Spleen (tissue), 11 donors: ENCODE measurements at regions not wholly inside any gene's neighbourhood (a gene's known extent, or its start where the extent isn't known, plus 50 kb on each side); places are given as distances from the start of the nearest gene placed in this dataset.

Source experiments
- DNase-seq: peaks from one replicate; pipeline ENCODE4 v3.0.0-alpha.2; 2020
- H3K27ac ChIP-seq, 8 donors: fragments of 200-600 bp; sonication (generic) in 7 of 8; 1 replicate in 4 of 8; 2 replicates in 4 of 8; pipeline versions ENCODE4 v1.5.0 to v1.8.0; 2016 to 2021; ENCODE audit warnings: inconsistent platforms in 4 of 8, mild to moderate bottlenecking in 4 of 8, moderate library complexity in 1 of 8
- H3K27me3 ChIP-seq, 7 donors: fragments of 200-600 bp; sonication (generic) in 6 of 7; replicated peaks in 1 of 7; 1 replicate in 4 of 7; 2 replicates in 3 of 7; pipeline versions ENCODE4 v1.5.0 to v1.8.0; 2016 to 2021; ENCODE audit warnings: inconsistent platforms in 3 of 7, mild to moderate bottlenecking in 1 of 7
- H3K36me3 ChIP-seq, 6 donors: fragments of 200-600 bp; sonication (generic) in 5 of 6; 1 replicate in 4 of 6; 2 replicates in 2 of 6; pipeline versions ENCODE4 v1.5.0 to v1.8.0; 2016 to 2021; ENCODE audit warnings: inconsistent platforms in 2 of 6
- H3K4me1 ChIP-seq, 6 donors: fragments of 200-600 bp; sonication (generic) in 5 of 6; 1 replicate in 3 of 6; 2 replicates in 3 of 6; pipeline versions ENCODE4 v1.5.0 to v1.8.0; 2016 to 2021; ENCODE audit warnings: inconsistent platforms in 3 of 6
- H3K4me3 ChIP-seq, 8 donors: fragments of 200-600 bp; sonication (generic) in 7 of 8; 1 replicate in 4 of 8; 2 replicates in 4 of 8; pipeline versions ENCODE4 v1.5.0 to v1.8.0; 2016 to 2021; ENCODE audit warnings: inconsistent platforms in 4 of 8, mild to moderate bottlenecking in 4 of 8, moderate library complexity in 2 of 8
- H3K9me3 ChIP-seq, 8 donors: fragments of 200-600 bp; sonication (generic) in 7 of 8; 1 replicate in 4 of 8; 2 replicates in 4 of 8; pipeline versions ENCODE4 v1.5.0 to v1.8.0; 2016 to 2021; ENCODE audit warnings: inconsistent platforms in 4 of 8
- CTCF ChIP-seq, 11 experiments: fragments of 200-600 bp in 7 of 11; fragments of 450-650 bp in 4 of 11; sonication (generic) in 4 of 11; IDR thresholded peaks in 8 of 11; conservative IDR thresholded peaks in 3 of 11; 1 replicate in 7 of 11; 2 replicates in 4 of 11; pipeline versions ENCODE4 v1.4.0 to v1.8.0; 2016 to 2021; ENCODE audit warnings: antibody characterized with exemption in 11 of 11, inconsistent platforms in 4 of 11, mild to moderate bottlenecking in 1 of 11
- POLR2A ChIP-seq, 3 donors: fragments of 450-650 bp; IDR thresholded peaks; one replicate each; pipeline ENCODE4 v1.5.1; 2017; ENCODE audit warnings: antibody characterized with exemption in 3 of 3, mild to moderate bottlenecking in 1 of 3
- POLR2AphosphoS5 ChIP-seq, 3 donors: sonication (generic); formaldehyde crosslinking; IDR thresholded peaks; one replicate each; pipeline ENCODE4 v1.5.1; 2017; ENCODE audit warnings: antibody characterized with exemption in 3 of 3
- WGBS, 5 donors: extraction: QIAGEN DNeasy Blood & Tissue Kit in 3 of 5; methylation state at CpG; one replicate each; pipeline versions ENCODE4 v1.1.5 to v1.1.7; 2013 to 2018; 5-methylcytosine and 5-hydroxymethylcytosine counted together
- intact Hi-C: fragments of 100-400 bp; cut with DNase I; formaldehyde crosslinking; loops from one replicate; pipeline ENCODE4 v1.15.0; 2023; ENCODE audit warnings: low total_unique reads
- donor health status: healthy with polysubstance abuse.
- donor health status: DM: no; HTN: no; CAD: no; lungs with moderate emphysema.
- donor health status: DM: no; HTN: no; CAD: no.
- donor health status: Bipolar disorder and iron deficiency.
- donor health status: healthy.
- donor health status: DM: no; HTN: no; CAD: no.
- donor health status: DM: yes; HTN: yes; CAD: no.

DNA sequence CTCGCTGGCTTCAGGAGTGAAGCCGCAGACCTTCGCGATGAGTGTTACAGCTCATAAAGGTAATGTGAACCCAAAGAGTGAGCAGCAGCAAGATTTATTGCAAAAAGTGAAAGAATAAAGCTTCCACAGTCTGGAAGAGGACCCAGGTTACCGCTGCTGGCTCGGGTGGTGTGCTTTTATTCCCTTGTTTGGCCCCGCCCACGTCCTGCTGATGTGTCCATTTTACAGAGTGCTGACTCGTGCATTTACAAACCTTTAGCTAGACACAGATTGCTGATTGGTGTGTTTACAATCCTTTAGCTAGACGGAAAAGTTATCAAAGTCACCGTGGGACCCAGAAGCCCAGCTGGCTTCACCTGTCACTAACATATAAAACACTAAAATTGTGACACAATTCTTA lies 1464.5 kb downstream of the ZPLD1 start:
- WGBS, 5 donors, result 73 to 84% (median 81%) methylated on average over 11 of the region's 11 CpGs
- Histone ChIP-seq H3K36me3 (no peaks in the 10 kb centered on the region), H3K27me3 (no peaks in the 10 kb centered on the region), H3K27ac (no peak overlapping the region), H3K4me3 (no peak overlapping the region), H3K9me3 (no peaks in the 10 kb centered on the region), H3K4me1 (no peaks in the 10 kb centered on the region)
- no peak for DNase-seq
- TF ChIP-seq POLR2AphosphoS5 (IDR thresholded peaks at IDR 0.05) (no peak), POLR2A (IDR thresholded peaks at IDR 0.05) (no peak), CTCF (IDR thresholded peaks at IDR 0.05 in 8 of 11, conservative IDR thresholded peaks at IDR 0.05 in 3 of 11) (no peak)
- intact Hi-C loops, result no loop called here

DNA sequence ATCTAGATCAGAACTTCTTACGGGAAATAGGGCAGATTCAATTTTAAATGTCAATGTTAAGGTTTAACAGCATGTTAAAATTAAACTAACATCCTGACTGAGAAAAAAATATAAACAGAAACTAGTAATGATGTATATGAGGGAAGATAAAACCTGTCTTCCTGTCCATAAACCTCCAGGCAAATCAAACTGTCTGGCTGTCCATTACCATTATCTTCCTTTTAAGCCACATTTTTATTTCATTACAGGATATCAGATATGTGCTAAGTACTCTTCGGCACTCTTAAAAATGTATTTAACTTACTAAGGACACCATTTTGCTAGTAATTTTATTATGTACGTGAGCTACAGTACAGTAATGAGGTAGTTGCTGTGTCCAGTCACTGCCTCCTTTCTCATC lies 1461.7 kb upstream of the ALCAM start:
- no peak for DNase-seq
- H3K4me1 ChIP-seq, result no peaks in the 10 kb centered on the region
- no peaks in the 10 kb centered on the region for H3K36me3 ChIP-seq
- intact Hi-C loops, result no loop called here
- no peaks in the 10 kb centered on the region for H3K9me3 ChIP-seq
- no peak overlapping the region for H3K4me3 ChIP-seq
- H3K27ac ChIP-seq, result no peak overlapping the region
- no peaks in the 10 kb centered on the region for H3K27me3 ChIP-seq
- WGBS, 5 donors, result 79 to 93% (median 87%) methylated on average over 3 of the region's 3 CpGs
- TF ChIP-seq CTCF (IDR thresholded peaks at IDR 0.05 in 8 of 11, conservative IDR thresholded peaks at IDR 0.05 in 3 of 11), result no peak

DNA sequence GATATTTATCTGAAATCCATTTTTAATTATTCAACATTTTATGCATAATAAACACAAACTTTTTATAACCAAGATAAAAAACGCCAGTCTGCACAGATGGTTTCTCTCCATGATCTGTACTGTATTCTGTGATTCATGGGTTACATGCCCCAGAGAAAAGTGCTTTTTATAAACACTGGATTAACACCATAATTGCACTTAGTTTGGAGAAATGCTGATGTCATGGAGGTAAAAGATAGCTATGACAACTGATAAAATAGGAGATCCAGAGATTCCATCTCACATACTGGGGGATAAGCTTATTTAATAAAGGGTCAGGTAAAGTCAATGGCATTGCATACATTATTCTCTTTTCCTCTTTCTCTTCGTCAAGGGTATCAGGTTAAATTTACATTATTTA lies 1460.4 kb upstream of the ALCAM start:
- Histone ChIP-seq H3K27ac (no peak overlapping the region), H3K9me3 (no peaks in the 10 kb centered on the region), H3K4me1 (no peaks in the 10 kb centered on the region), H3K36me3 (no peaks in the 10 kb centered on the region), H3K4me3 (no peak overlapping the region), H3K27me3 (no peaks in the 10 kb centered on the region)
- intact Hi-C loops, result no loop called here
- TF ChIP-seq POLR2A (IDR thresholded peaks at IDR 0.05), result no peak
- TF ChIP-seq POLR2AphosphoS5 (IDR thresholded peaks at IDR 0.05), result no peak
- TF ChIP-seq CTCF (IDR thresholded peaks at IDR 0.05 in 8 of 11, conservative IDR thresholded peaks at IDR 0.05 in 3 of 11), result no peak
- no peak for DNase-seq
- 53 to 72% (median 61%) methylated on average over 2 of the region's 2 CpGs for WGBS, 5 donors

- WGBS, 5 donors, result 81 to 91% (median 85%) methylated on average over 2 of the region's 2 CpGs
- H3K4me1 ChIP-seq, result no peaks in the 10 kb centered on the region
- H3K4me3 ChIP-seq, result no peak overlapping the region
- intact Hi-C loops, result no loop called here
- no peaks in the 10 kb centered on the region for H3K9me3 ChIP-seq
- H3K27ac ChIP-seq, result no peak overlapping the region
- H3K36me3 ChIP-seq, result no peaks in the 10 kb centered on the region
- TF ChIP-seq POLR2AphosphoS5 (IDR thresholded peaks at IDR 0.05), result no peak
- TF ChIP-seq POLR2A (IDR thresholded peaks at IDR 0.05), result no peak
- no peak for TF ChIP-seq CTCF (IDR thresholded peaks at IDR 0.05 in 8 of 11, conservative IDR thresholded peaks at IDR 0.05 in 3 of 11)
- DNase-seq, result no peak
- no peaks in the 10 kb centered on the region for H3K27me3 ChIP-seq
These were observed 1459.9 kb upstream of the ALCAM start for GRCh38 chr3:103906808-103907207.
